ENCODE measurements at regions not wholly inside any gene's neighbourhood (a gene's known extent, or its start where the extent isn't known, plus 50 kb on each side); places are given as distances from the start of the nearest gene placed in this dataset.

DNA sequence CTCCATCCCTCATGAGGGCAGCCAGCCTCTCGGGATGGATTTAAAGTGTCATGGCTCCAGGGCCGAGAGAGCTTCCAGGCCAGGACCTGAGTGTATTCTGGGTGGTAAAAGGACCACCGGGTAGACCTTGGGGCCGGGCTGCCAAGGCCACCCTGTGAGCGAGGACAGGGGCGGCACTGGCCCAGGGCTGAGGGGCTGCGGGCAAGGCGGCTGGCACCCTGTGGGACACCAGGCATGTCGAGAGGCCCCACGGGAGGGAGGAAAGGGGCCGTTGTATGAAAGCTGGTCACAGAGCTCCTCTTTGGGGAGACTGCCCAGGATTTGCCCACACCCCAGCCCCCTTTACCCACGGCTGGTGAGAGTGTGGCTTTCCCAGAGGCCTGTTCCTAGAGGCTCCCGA lies 92.3 kb upstream of the RTL6 start:
- intact Hi-C loops (cut with DNase I) = no loop called here
- no peaks in the 10 kb centered on the region for H3K36me3 ChIP-seq
- DNase-seq = no peak
- no peak overlapping the region for H3K4me3 ChIP-seq
- peaks cover 0 to 23% (median 9%) of the 10 kb centered on the region in 7 donors for H3K27me3 ChIP-seq
- H3K27ac ChIP-seq = no peak overlapping the region
- peaks cover 0 to 5% (median 0%) of the 10 kb centered on the region in 11 donors for H3K9me3 ChIP-seq
- TF ChIP-seq, protein P1, sequence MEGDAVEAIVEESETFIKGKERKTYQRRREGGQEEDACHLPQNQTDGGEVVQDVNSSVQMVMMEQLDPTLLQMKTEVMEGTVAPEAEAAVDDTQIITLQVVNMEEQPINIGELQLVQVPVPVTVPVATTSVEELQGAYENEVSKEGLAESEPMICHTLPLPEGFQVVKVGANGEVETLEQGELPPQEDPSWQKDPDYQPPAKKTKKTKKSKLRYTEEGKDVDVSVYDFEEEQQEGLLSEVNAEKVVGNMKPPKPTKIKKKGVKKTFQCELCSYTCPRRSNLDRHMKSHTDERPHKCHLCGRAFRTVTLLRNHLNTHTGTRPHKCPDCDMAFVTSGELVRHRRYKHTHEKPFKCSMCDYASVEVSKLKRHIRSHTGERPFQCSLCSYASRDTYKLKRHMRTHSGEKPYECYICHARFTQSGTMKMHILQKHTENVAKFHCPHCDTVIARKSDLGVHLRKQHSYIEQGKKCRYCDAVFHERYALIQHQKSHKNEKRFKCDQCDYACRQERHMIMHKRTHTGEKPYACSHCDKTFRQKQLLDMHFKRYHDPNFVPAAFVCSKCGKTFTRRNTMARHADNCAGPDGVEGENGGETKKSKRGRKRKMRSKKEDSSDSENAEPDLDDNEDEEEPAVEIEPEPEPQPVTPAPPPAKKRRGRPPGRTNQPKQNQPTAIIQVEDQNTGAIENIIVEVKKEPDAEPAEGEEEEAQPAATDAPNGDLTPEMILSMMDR (IDR thresholded peaks at IDR 0.05) = no peak
- WGBS, 2 donors = 86 to 93% methylated on average over 13 of the region's 13 CpGs
- ATAC-seq = no peak
- no peaks in the 10 kb centered on the region for H3K4me1 ChIP-seq

DNA sequence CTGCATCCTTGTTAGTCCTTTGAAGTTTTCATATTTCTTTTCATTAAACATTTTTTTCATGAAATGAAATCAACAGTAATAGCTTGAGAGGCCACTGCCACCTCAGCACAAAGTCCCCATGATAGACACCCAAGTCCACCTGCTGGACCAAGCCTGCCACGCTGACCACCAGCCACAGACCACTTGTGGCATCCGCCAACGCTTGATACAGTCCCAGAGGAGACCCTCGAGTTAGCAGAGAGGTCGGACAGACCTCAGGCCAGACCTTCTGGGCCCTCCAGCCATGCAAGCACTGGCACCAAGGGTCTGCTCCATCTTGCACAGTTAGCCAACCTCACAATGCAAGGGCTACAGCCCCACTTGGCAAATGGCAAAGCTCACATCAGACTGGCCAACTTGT lies 91.8 kb upstream of the RTL6 start:
- Histone ChIP-seq H3K36me3 (no peaks in the 10 kb centered on the region), H3K27ac (no peak overlapping the region), H3K4me1 (no peaks in the 10 kb centered on the region), H3K9me3 (peaks cover 0 to 5% (median 0%) of the 10 kb centered on the region in 11 donors), H3K27me3 (peaks cover 0 to 20% (median 7%) of the 10 kb centered on the region in 7 donors), H3K4me3 (no peak overlapping the region)
- TF ChIP-seq, protein P1 (IDR thresholded peaks at IDR 0.05) = no peak
- DNase-seq (no peak), ATAC-seq (no peak)
- intact Hi-C loops (cut with DNase I) = no loop called here
- 89 to 93% methylated on average over 5 of the region's 5 CpGs for WGBS, 2 donors

DNA sequence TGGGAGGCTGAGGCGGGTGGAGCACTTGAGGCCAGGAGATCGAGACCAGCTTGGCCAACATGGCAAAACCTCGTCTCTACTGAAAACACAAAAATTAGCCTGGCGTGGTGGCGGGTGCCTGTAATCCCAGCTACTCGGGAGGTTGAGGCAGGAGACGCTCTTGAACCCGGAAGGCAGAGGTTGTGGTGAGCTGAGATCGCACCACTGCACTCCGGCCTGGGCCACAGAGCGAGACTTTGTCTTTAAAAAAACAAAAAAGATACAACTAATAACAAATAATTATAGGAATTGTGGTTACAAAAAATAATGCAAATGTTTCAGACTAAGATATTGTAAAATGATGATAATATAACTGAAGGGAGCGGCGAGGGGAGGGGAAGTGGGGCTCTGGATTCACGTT lies 90.3 kb upstream of the RTL6 start:
- intact Hi-C loops (cut with DNase I) = no loop called here
- ATAC-seq = no peak
- Histone ChIP-seq H3K4me1 (no peaks in the 10 kb centered on the region), H3K27me3 (peaks cover 0 to 17% (median 6%) of the 10 kb centered on the region in 7 donors), H3K4me3 (no peak overlapping the region), H3K9me3 (peaks cover 0 to 5% (median 0%) of the 10 kb centered on the region in 11 donors), H3K27ac (no peak overlapping the region), H3K36me3 (no peaks in the 10 kb centered on the region)
- 93 to 94% methylated on average over 14 of the region's 14 CpGs for WGBS, 2 donors
- TF ChIP-seq, protein P1 (IDR thresholded peaks at IDR 0.05) = no peak
- DNase-seq = no peak

DNA sequence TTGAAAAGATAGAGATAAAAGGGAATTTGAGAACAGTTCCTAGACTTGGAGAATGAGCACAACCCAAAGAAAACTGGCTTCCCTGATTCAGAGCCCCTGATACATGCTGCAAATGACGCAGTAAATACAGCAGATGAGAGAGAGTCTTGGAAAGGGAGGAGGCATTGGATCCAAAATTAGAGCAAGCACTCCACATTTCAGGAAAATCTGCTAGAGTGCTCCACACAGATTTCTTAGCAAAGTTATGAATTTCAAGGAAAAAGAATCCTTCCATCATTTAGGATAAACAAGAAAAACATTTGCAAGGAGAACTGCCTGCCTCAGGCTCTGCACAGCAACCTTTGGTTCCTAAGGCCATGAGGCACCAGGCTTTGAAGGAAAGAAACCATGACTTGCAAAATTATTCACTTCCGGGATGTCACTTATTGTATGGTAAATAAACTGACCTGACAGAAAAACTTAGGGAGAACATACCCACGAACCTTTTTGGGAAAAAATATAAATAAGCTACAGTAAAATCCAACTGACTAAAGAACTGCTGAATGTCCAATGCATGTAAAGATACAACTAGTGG lies 89.8 kb upstream of the RTL6 start:
- Histone ChIP-seq H3K9me3 (peaks cover 0 to 5% (median 0%) of the 10 kb centered on the region in 11 donors), H3K27ac (no peak overlapping the region), H3K4me1 (no peaks in the 10 kb centered on the region), H3K4me3 (no peak overlapping the region), H3K36me3 (no peaks in the 10 kb centered on the region), H3K27me3 (peaks cover 0 to 17% (median 6%) of the 10 kb centered on the region in 7 donors)
- ATAC-seq = no peak
- TF ChIP-seq, protein P1 (IDR thresholded peaks at IDR 0.05) = no peak
- 80 to 87% methylated on average over 3 of the region's 3 CpGs for WGBS, 2 donors
- DNase-seq = no peak
- intact Hi-C loops (cut with DNase I) = no loop called here
